NCI-H2196 treated with DMSO at 0.1 percent for 48 hours (cell line): ENCODE measurements at regions not wholly inside any gene's neighbourhood (a gene's known extent, or its start where the extent isn't known, plus 50 kb on each side); places are given as distances from the start of the nearest gene placed in this dataset.

Experiments
- DNase-seq: peaks from one replicate; lab custom pipeline; 2025; ENCODE audit not compliant: unreplicated experiment; lab: John Stamatoyannopoulos, UW

GRCh38 chr2:217691920-217692666 is 310.7 kb downstream of the TNS1 start:
- DNase-seq = no peak

GRCh38 chr2:217691516-217691915 is 311.3 kb downstream of the TNS1 start:
- DNase-seq = no peak

GRCh38 chr2:217689053-217689452 is 313.7 kb downstream of the TNS1 start:
- DNase-seq = no peak

- DNase-seq = no peak
Measured at GRCh38 chr2:217688494-217688893, 314.3 kb downstream of the TNS1 start.

- no peak for DNase-seq
Measured at GRCh38 chr2:217687771-217688170, 315.0 kb downstream of the TNS1 start.

- DNase-seq = peak; percentile 19
Measured at GRCh38 chr2:217685255-217685605, 317.6 kb downstream of the TNS1 start.

- DNase-seq = no peak
Measured at GRCh38 chr2:217684431-217685254, 318.2 kb downstream of the TNS1 start.

GRCh38 chr2:217683106-217683870 is 319.5 kb downstream of the TNS1 start:
- DNase-seq = no peak

- DNase-seq = no peak
Measured at GRCh38 chr2:217681791-217682190, 321.0 kb downstream of the TNS1 start.

- DNase-seq = no peak
Measured at GRCh38 chr2:217680381-217680780, 322.4 kb downstream of the TNS1 start.

GRCh38 chr2:217673627-217674026 is 329.2 kb downstream of the TNS1 start:
- no peak for DNase-seq

- DNase-seq = no peak
Measured at GRCh38 chr2:217672472-217672871, 330.3 kb downstream of the TNS1 start.

- no peak for DNase-seq
Measured at GRCh38 chr2:217671871-217672270, 330.9 kb downstream of the TNS1 start.

- DNase-seq = no peak
Measured at GRCh38 chr2:217671075-217671474, 331.7 kb downstream of the TNS1 start.

GRCh38 chr2:217669831-217670230 is 333.0 kb downstream of the TNS1 start:
- no peak for DNase-seq

- DNase-seq = no peak
Measured at GRCh38 chr2:217667512-217667911, 335.3 kb downstream of the TNS1 start.

- no peak for DNase-seq
Measured at GRCh38 chr2:217667035-217667434, 335.8 kb downstream of the TNS1 start.

GRCh38 chr2:217666338-217666737 is 336.5 kb downstream of the TNS1 start:
- DNase-seq = no peak

- no peak for DNase-seq
Measured at GRCh38 chr2:217664761-217665160, 338.0 kb downstream of the TNS1 start.

- DNase-seq = no peak
Measured at GRCh38 chr2:217662984-217663602, 339.7 kb downstream of the TNS1 start.

- DNase-seq = no peak
Measured at GRCh38 chr2:217661378-217661777, 341.4 kb downstream of the TNS1 start.
